H9 (cell line): ENCODE measurements at regions not wholly inside any gene's neighbourhood (a gene's known extent, or its start where the extent isn't known, plus 50 kb on each side); places are given as distances from the start of the nearest gene placed in this dataset.

Experiments used
- DNase-seq: peaks from one replicate; pipeline ENCODE4 v3.0.0-alpha.2; 2017
- H2AFZ ChIP-seq: one replicate; pipeline ENCODE4 v1.6.1; 2013; ENCODE audit warnings: mild to moderate bottlenecking, low read length, control low read depth, moderate library complexity
- H2AK5ac ChIP-seq: 2 replicates; pipeline ENCODE4 v1.6.1; 2013; ENCODE audit warnings: low read length, control low read depth, mixed read lengths; ENCODE audit not compliant: insufficient read length
- H2BK120ac ChIP-seq: one replicate; pipeline ENCODE4 v1.6.1; 2013; ENCODE audit warnings: low read depth, mild to moderate bottlenecking, low read length, control low read depth, inconsistent platforms; ENCODE audit not compliant: poor library complexity, severe bottlenecking
- H2BK12ac ChIP-seq: 2 replicates; pipeline ENCODE4 v1.6.1; 2013; ENCODE audit warnings: low read length, control low read depth, mixed read lengths, low read depth; ENCODE audit not compliant: insufficient read length
- H2BK15ac ChIP-seq: 2 replicates; pipeline ENCODE4 v1.6.1; 2013; ENCODE audit warnings: low read depth, low read length, control low read depth
- H2BK20ac ChIP-seq: one replicate; pipeline ENCODE4 v1.6.1; 2013; ENCODE audit warnings: low read depth, mild to moderate bottlenecking, low read length, control low read depth, inconsistent platforms; ENCODE audit not compliant: poor library complexity, severe bottlenecking
- H2BK5ac ChIP-seq: 2 replicates; pipeline ENCODE4 v1.6.1; 2013; ENCODE audit warnings: low read length, control low read depth, mixed read lengths; ENCODE audit not compliant: insufficient read length
- H3K14ac ChIP-seq: 2 replicates; pipeline ENCODE4 v1.6.1; 2013; ENCODE audit warnings: low read length, control low read depth; ENCODE audit not compliant: insufficient read depth
- H3K18ac ChIP-seq: 2 replicates; pipeline ENCODE4 v1.6.1; 2013; ENCODE audit warnings: low read depth, mild to moderate bottlenecking, mixed read lengths, low read length, control low read depth; ENCODE audit not compliant: insufficient read length
- H3K23ac ChIP-seq: 2 replicates; pipeline ENCODE4 v1.6.1; 2013; ENCODE audit warnings: low read length, control low read depth, mixed read lengths, low read depth; ENCODE audit not compliant: insufficient read length
- H3K23me2 ChIP-seq: 2 replicates; pipeline ENCODE4 v1.6.1; 2013; ENCODE audit warnings: low read depth, mild to moderate bottlenecking, mixed read lengths, low read length, control low read depth; ENCODE audit not compliant: insufficient read length, poor library complexity, severe bottlenecking
- H3K27ac ChIP-seq: 2 replicates; pipeline ENCODE4 v1.5.1; 2013; ENCODE audit warnings: low read length, control low read depth, mixed read lengths, low read depth; ENCODE audit not compliant: insufficient read length
- H3K27me3 ChIP-seq: 2 replicates; pipeline ENCODE4 v1.6.1; 2013; ENCODE audit warnings: low read length, control low read depth, inconsistent platforms; ENCODE audit not compliant: insufficient read depth
- H3K4ac ChIP-seq: 2 replicates; pipeline ENCODE4 v1.6.1; 2013; ENCODE audit warnings: low read depth, mild to moderate bottlenecking, control low read depth, inconsistent platforms, low read length, moderate library complexity
- H3K4me1 ChIP-seq: 2 replicates; pipeline ENCODE4 v1.6.1; 2013; ENCODE audit warnings: low read length, control low read depth, inconsistent platforms; ENCODE audit not compliant: insufficient read depth
- H3K4me2 ChIP-seq: 2 replicates; pipeline ENCODE4 v1.6.1; 2013; ENCODE audit warnings: low read length, control low read depth, mixed read lengths; ENCODE audit not compliant: insufficient read length, insufficient read depth
- H3K56ac ChIP-seq: 2 replicates; pipeline ENCODE4 v1.6.1; 2013; ENCODE audit warnings: low read depth, mild to moderate bottlenecking, mixed read lengths, low read length, control low read depth; ENCODE audit not compliant: insufficient read length
- H3K79me1 ChIP-seq: 2 replicates; pipeline ENCODE4 v1.6.1; 2013; ENCODE audit warnings: low read depth, mild to moderate bottlenecking, moderate library complexity, low read length, control low read depth, inconsistent platforms; ENCODE audit not compliant: insufficient read depth, poor library complexity, severe bottlenecking
- H3K79me2 ChIP-seq: 2 replicates; pipeline ENCODE4 v1.6.1; 2013; ENCODE audit warnings: low read length, control low read depth, inconsistent platforms; ENCODE audit not compliant: insufficient read depth
- H3K9ac ChIP-seq: 2 replicates; pipeline ENCODE4 v1.6.1; 2013; ENCODE audit warnings: low read length, control low read depth, mixed read lengths; ENCODE audit not compliant: insufficient read length; ENCODE audit errors: extremely low read depth
- H3K9me3 ChIP-seq: one replicate; pipeline ENCODE4 v1.6.1; 2013; ENCODE audit warnings: low read depth, low read length, inconsistent platforms; ENCODE audit not compliant: control insufficient read depth
- H3T11ph ChIP-seq: one replicate; pipeline ENCODE4 v1.6.1; 2013; ENCODE audit warnings: mild to moderate bottlenecking, low read length, control low read depth, inconsistent platforms
- H4K20me1 ChIP-seq: one replicate; pipeline ENCODE4 v1.6.1; 2013; ENCODE audit not compliant: control insufficient read depth, insufficient read length, insufficient read depth
- H4K5ac ChIP-seq: 2 replicates; pipeline ENCODE4 v1.6.1; 2013; ENCODE audit warnings: low read depth, mild to moderate bottlenecking, mixed read lengths, low read length, control low read depth; ENCODE audit not compliant: insufficient read length
- H4K8ac ChIP-seq: replicated peaks from 2 replicates; pipeline ENCODE4 v1.6.1; 2013; ENCODE audit warnings: low read length, control low read depth, mixed read lengths, low read depth; ENCODE audit not compliant: insufficient read length
- H4K91ac ChIP-seq: 2 replicates; pipeline ENCODE4 v1.6.1; 2013; ENCODE audit warnings: low read depth, mild to moderate bottlenecking, moderate library complexity, mixed read lengths, low read length, control low read depth; ENCODE audit not compliant: insufficient read length
- H3K27ac Mint-ChIP-seq, 3 experiments: 2 replicates in 2 of 3; 3 replicates in 1 of 3; pipeline ENCODE4 v1.8.0; 2020 to 2021; ENCODE audit warnings: mixed read lengths in 3 of 3, mild to moderate bottlenecking in 1 of 3, moderate library complexity in 1 of 3
- H3K27me3 Mint-ChIP-seq: 2 replicates; pipeline ENCODE4 v1.8.0; 2021; ENCODE audit warnings: low read depth, mild to moderate bottlenecking, moderate library complexity, mixed read lengths
- H3K36me3 Mint-ChIP-seq, 3 experiments: 2 replicates in 2 of 3; 3 replicates in 1 of 3; pipeline ENCODE4 v1.8.0; 2020 to 2021; ENCODE audit warnings: low read depth in 3 of 3, mixed read lengths in 3 of 3; ENCODE audit not compliant: insufficient read depth in 1 of 3
- H3K4me1 Mint-ChIP-seq, 2 experiments: 2 replicates each; pipeline ENCODE4 v1.8.0; 2020; ENCODE audit warnings: mixed read lengths in 2 of 2
- H3K4me3 Mint-ChIP-seq, 2 experiments: 2 replicates in 1 of 2; 3 replicates in 1 of 2; pipeline ENCODE4 v1.8.0; 2020 to 2021; ENCODE audit warnings: mild to moderate bottlenecking in 2 of 2, mixed read lengths in 2 of 2, moderate library complexity in 1 of 2
- H3K9me3 Mint-ChIP-seq, 2 experiments: 2 replicates in 1 of 2; 3 replicates in 1 of 2; pipeline ENCODE4 v1.8.0; 2020; ENCODE audit warnings: mild to moderate bottlenecking in 2 of 2, mixed read lengths in 2 of 2, moderate library complexity in 1 of 2
- WGBS: extraction: QIAGEN DNeasy Blood & Tissue Kit; methylation state at CpG from one replicate; pipeline ENCODE4 v1.1.7; 2013; ENCODE audit warnings: missing lambda C conversion rate, low lambda C conversion rate, mixed read lengths; ENCODE audit not compliant: insufficient read length; ENCODE audit errors: extremely low coverage; 5-methylcytosine and 5-hydroxymethylcytosine counted together
- TF ChIP-seq, protein P1 (sequence below): fragments of 200-600 bp; sonication (generic); conservative IDR thresholded peaks from 3 replicates; pipeline ENCODE4 v1.8.0; 2021; ENCODE audit warnings: antibody characterized with exemption, mild to moderate bottlenecking

GRCh38 chr2:175576875-175577274 is 395.4 kb upstream of the ATP5MC3 start:
- Histone ChIP-seq H3K9ac (no peak overlapping the region), H3K56ac (no peak overlapping the region), H2AK5ac (no peak overlapping the region), H2BK20ac (no peak overlapping the region), H4K20me1 (no peaks in the 10 kb centered on the region), H4K5ac (no peak overlapping the region), H3K4me2 (no peak overlapping the region), H2AFZ (no peak overlapping the region), H3K27ac (no peak overlapping the region), H3K18ac (no peak overlapping the region), H3K14ac (no peak overlapping the region), H3K79me1 (no peaks in the 10 kb centered on the region), H3K79me2 (no peaks in the 10 kb centered on the region), H3K23ac (no peak overlapping the region), H3K4me1 (no peaks in the 10 kb centered on the region; the same call in 1 of the 2 replicates), H2BK12ac (no peak overlapping the region), H3T11ph (no peak overlapping the region), H4K8ac (no peak overlapping the region), H2BK120ac (no peak overlapping the region), H3K4ac (no peak overlapping the region), H4K91ac (no peak overlapping the region), H3K27me3 (no peaks in the 10 kb centered on the region), H2BK15ac (no peak overlapping the region), H2BK5ac (no peak overlapping the region), H3K23me2 (no peaks in the 10 kb centered on the region), H3K9me3 (no peaks in the 10 kb centered on the region)
- no peak for DNase-seq
- WGBS = no CpG with 5 or more reads among the region's 5 CpGs
- H3K4me1 Mint-ChIP-seq = peaks cover 20% of the 10 kb centered on the region in 2 experiments
- H3K36me3 Mint-ChIP-seq = no peaks in the 10 kb centered on the region
- H3K9me3 Mint-ChIP-seq = no peaks in the 10 kb centered on the region
- no peaks in the 10 kb centered on the region; the same call in 1 of the 2 replicates for H3K27me3 Mint-ChIP-seq
- H3K27ac Mint-ChIP-seq = no peak overlapping the region
- TF ChIP-seq, protein P1, sequence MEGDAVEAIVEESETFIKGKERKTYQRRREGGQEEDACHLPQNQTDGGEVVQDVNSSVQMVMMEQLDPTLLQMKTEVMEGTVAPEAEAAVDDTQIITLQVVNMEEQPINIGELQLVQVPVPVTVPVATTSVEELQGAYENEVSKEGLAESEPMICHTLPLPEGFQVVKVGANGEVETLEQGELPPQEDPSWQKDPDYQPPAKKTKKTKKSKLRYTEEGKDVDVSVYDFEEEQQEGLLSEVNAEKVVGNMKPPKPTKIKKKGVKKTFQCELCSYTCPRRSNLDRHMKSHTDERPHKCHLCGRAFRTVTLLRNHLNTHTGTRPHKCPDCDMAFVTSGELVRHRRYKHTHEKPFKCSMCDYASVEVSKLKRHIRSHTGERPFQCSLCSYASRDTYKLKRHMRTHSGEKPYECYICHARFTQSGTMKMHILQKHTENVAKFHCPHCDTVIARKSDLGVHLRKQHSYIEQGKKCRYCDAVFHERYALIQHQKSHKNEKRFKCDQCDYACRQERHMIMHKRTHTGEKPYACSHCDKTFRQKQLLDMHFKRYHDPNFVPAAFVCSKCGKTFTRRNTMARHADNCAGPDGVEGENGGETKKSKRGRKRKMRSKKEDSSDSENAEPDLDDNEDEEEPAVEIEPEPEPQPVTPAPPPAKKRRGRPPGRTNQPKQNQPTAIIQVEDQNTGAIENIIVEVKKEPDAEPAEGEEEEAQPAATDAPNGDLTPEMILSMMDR = no peak
- H3K4me3 Mint-ChIP-seq = no peak overlapping the region; a peak in 1 of 5 replicates
